K562 (cell line): ENCODE measurements at regions not wholly inside any gene's neighbourhood (a gene's known extent, or its start where the extent isn't known, plus 50 kb on each side); places are given as distances from the start of the nearest gene placed in this dataset.

Experiments used
- MYC ChIP-seq, 2 experiments: fragments of 250-450 bp in 1 of 2; sonication (Bioruptor Pico) in 1 of 2; IDR thresholded peaks; 2 replicates each; pipeline versions ENCODE4 v1.5.1 to v1.6.1; 2012 to 2021; ENCODE audit warnings: low read depth in 2 of 2, borderline replicate concordance in 1 of 2, improper control_type of control experiment in 1 of 2, low read length in 1 of 2, mild to moderate bottlenecking in 1 of 2, moderate library complexity in 1 of 2
- NCOA4 ChIP-seq: fragments of 450-650 bp; IDR thresholded peaks from 2 replicates; pipeline ENCODE4 v1.6.1; 2018; ENCODE audit warnings: mild to moderate bottlenecking; ENCODE audit not compliant: partially characterized antibody
- NEUROD1 ChIP-seq: fragments of 150-350 bp; IDR thresholded peaks from 2 replicates; pipeline ENCODE4 v1.6.1; 2014; ENCODE audit warnings: borderline replicate concordance, low read length, low read depth; ENCODE audit not compliant: partially characterized antibody
- ZBTB40 ChIP-seq, 2 experiments: fragments of 450-650 bp in 1 of 2; sonication (generic) in 1 of 2; formaldehyde crosslinking in 1 of 2; IDR thresholded peaks; 2 replicates each; pipeline versions ENCODE4 v1.7.1 to v1.9.0; 2016 to 2022; ENCODE audit warnings: inconsistent platforms in 1 of 2, mild to moderate bottlenecking in 1 of 2, missing genetic modification reagents in 1 of 2
- ZNF3 ChIP-seq: fragments of 250-450 bp; sonication (Bioruptor Pico); IDR thresholded peaks from 2 replicates; pipeline ENCODE4 v1.5.0; 2021; ENCODE audit warnings: mild to moderate bottlenecking, moderate library complexity
- ZNF586 ChIP-seq: fragments of 450-650 bp; formaldehyde crosslinking; conservative IDR thresholded peaks from 2 replicates; pipeline ENCODE4 v1.4.0; 2020; ENCODE audit warnings: mild to moderate bottlenecking, moderate library complexity
- TF ChIP-seq, protein P1 (sequence below): fragments of 250-450 bp; sonication (Bioruptor Pico); IDR thresholded peaks from 2 replicates; pipeline ENCODE4 v1.8.0; 2021; ENCODE audit warnings: moderate library complexity, mild to moderate bottlenecking, inconsistent platforms
- TF ChIP-seq, protein P2 (sequence below): fragments of 450-650 bp; formaldehyde crosslinking; IDR thresholded peaks from 2 replicates; pipeline ENCODE4 v1.4.0; 2020; ENCODE audit warnings: mild to moderate bottlenecking, moderate library complexity

DNA sequence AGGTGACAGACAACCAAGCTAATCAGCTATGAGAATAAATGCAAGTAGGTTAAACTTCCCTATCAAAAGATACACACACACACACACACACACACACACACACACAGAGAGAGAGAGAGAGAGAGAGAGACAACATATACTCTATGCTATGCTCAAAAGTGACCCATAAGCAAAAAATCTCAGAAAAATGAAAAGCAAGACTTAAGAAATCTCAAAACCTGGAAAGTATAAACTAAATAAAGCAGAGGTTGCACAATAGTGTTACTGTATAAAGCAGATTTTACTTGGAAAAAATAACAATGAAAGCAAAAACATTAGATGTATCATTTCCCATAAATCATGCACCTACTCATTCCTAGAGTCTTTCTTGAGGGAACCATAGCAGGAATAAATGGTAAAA, 221.5 kb downstream of the INHBA start (continued):
- TF ChIP-seq ZBTB40 (IDR thresholded peaks at IDR 0.05) (no peak), ZBTB40 (CRISPR knock-in tag; IDR thresholded peaks at IDR 0.05) (no peak), NEUROD1 (no peak), ZNF586 (CRISPR knock-in tag) (no peak), NCOA4 (no peak), MYC (IDR thresholded peaks at IDR 0.05; ENCODE audit: low read depth, low read length) (no peak), MYC (CRISPR knock-in tag; IDR thresholded peaks at IDR 0.05; ENCODE audit: borderline replicate concordance, low read depth) (no peak), ZNF3 (CRISPR knock-in tag) (no peak)
- TF ChIP-seq, protein P1, sequence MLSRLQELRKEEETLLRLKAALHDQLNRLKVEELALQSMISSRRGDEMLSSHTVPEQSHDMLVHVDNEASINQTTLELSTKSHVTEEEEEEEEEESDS (CRISPR knock-in tag): no peak
- TF ChIP-seq, protein P2, sequence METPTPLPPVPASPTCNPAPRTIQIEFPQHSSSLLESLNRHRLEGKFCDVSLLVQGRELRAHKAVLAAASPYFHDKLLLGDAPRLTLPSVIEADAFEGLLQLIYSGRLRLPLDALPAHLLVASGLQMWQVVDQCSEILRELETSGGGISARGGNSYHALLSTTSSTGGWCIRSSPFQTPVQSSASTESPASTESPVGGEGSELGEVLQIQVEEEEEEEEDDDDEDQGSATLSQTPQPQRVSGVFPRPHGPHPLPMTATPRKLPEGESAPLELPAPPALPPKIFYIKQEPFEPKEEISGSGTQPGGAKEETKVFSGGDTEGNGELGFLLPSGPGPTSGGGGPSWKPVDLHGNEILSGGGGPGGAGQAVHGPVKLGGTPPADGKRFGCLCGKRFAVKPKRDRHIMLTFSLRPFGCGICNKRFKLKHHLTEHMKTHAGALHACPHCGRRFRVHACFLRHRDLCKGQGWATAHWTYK (CRISPR knock-in tag): no peak
